Adipose tissue (tissue), 3 donors: ENCODE measurements at regions not wholly inside any gene's neighbourhood (a gene's known extent, or its start where the extent isn't known, plus 50 kb on each side); places are given as distances from the start of the nearest gene placed in this dataset.
"Not testable (repeated sequence)": the region's sequence is repeated elsewhere in the genome, so short reads cannot be mapped to it uniquely, and the experiment has no call there.

ENCODE experiments used
- H3K27ac ChIP-seq: one replicate; pipeline ENCODE4 v1.5.1; 2013; ENCODE audit warnings: low read depth, low read length
- WGBS, 3 donors: extraction: QIAGEN DNeasy Blood & Tissue Kit; methylation state at CpG; one replicate each; pipeline ENCODE4 v1.1.7; 2013; 5-methylcytosine and 5-hydroxymethylcytosine counted together
- donor health status: healthy with polysubstance abuse.
- donor health status: Bipolar disorder and iron deficiency.
- donor health status: healthy.

GRCh38 chr2:129909651-129910418 is 69.6 kb upstream of the RAB6C start:
- WGBS, 3 donors = 84 to 86% (median 85%) methylated on average over 15 of the region's 15 CpGs
- no peak overlapping the region for H3K27ac ChIP-seq

- no peak overlapping the region for H3K27ac ChIP-seq
- 80 to 84% (median 82%) methylated on average over 10 of the region's 10 CpGs for WGBS, 3 donors
These were observed 68.8 kb upstream of the RAB6C start for GRCh38 chr2:129910446-129911362.

- 85 to 89% (median 86%) methylated on average over 15 to 17 of the region's 17 CpGs for WGBS, 3 donors
- no peak overlapping the region for H3K27ac ChIP-seq
These were observed 68.0 kb upstream of the RAB6C start for GRCh38 chr2:129911363-129912065.

- WGBS, 3 donors = 87 to 92% (median 89%) methylated on average over 23 to 24 of the region's 24 CpGs
These were observed 67.2 kb upstream of the RAB6C start for GRCh38 chr2:129912066-129912820.

GRCh38 chr2:129912871-129913694 is 66.4 kb upstream of the RAB6C start:
- WGBS, 3 donors = 77 to 84% (median 78%) methylated on average over 17 of the region's 17 CpGs
- H3K27ac ChIP-seq = no peak overlapping the region

More at GRCh38 chr2:129912066-129912820, 67.2 kb upstream of the RAB6C start:
- no peak overlapping the region for H3K27ac ChIP-seq

GRCh38 chr2:129913695-129914495 is 65.6 kb upstream of the RAB6C start:
- H3K27ac ChIP-seq = no peak overlapping the region
- 61 to 82% (median 71%) methylated on average over 11 of the region's 11 CpGs for WGBS, 3 donors

- WGBS, 3 donors = 62 to 87% (median 83%) methylated on average over 11 of the region's 11 CpGs
- H3K27ac ChIP-seq = no peak overlapping the region
These were observed 64.7 kb upstream of the RAB6C start for GRCh38 chr2:129914538-129915302.

GRCh38 chr2:129915303-129915840 is 64.1 kb upstream of the RAB6C start:
- H3K27ac ChIP-seq = no peak overlapping the region
- 75 to 80% (median 77%) methylated on average over 3 of the region's 3 CpGs for WGBS, 3 donors

GRCh38 chr2:129918604-129919003 is 60.9 kb upstream of the RAB6C start:
- 89 to 100% (median 94%) methylated on average over 1 of the region's 1 CpG for WGBS, 3 donors
- H3K27ac ChIP-seq = no peak overlapping the region

GRCh38 chr2:129922571-129923264 is 56.7 kb upstream of the RAB6C start:
- H3K27ac ChIP-seq = no peak overlapping the region
- 19 to 27% (median 20%) methylated on average over 18 to 21 of the region's 21 CpGs for WGBS, 3 donors

- WGBS, 3 donors = 1 to 5% (median 4%) methylated on average over 28 to 30 of the region's 30 CpGs
- no peak overlapping the region for H3K27ac ChIP-seq
These were observed 56.0 kb upstream of the RAB6C start for GRCh38 chr2:129923265-129924091.

- 67 to 78% (median 73%) methylated on average over 12 of the region's 12 CpGs for WGBS, 3 donors
These were observed 55.4 kb upstream of the RAB6C start for GRCh38 chr2:129924115-129924514.

GRCh38 chr2:129925381-129925780 is 54.1 kb upstream of the RAB6C start:
- 46 to 49% (median 47%) methylated on average over 3 of the region's 3 CpGs for WGBS, 3 donors

More at GRCh38 chr2:129924115-129924514, 55.4 kb upstream of the RAB6C start:
- H3K27ac ChIP-seq = not testable (repeated sequence)

GRCh38 chr2:129927696-129928095 is 51.8 kb upstream of the RAB6C start:
- 67 to 100% (median 94%) methylated on average over 1 of the region's 1 CpG for WGBS, 3 donors
- H3K27ac ChIP-seq = no peak overlapping the region

More at GRCh38 chr2:129925381-129925780, 54.1 kb upstream of the RAB6C start:
- H3K27ac ChIP-seq = no peak overlapping the region
